ENCODE measurements at regions not wholly inside any gene's neighbourhood (a gene's known extent, or its start where the extent isn't known, plus 50 kb on each side); places are given as distances from the start of the nearest gene placed in this dataset.

DNA sequence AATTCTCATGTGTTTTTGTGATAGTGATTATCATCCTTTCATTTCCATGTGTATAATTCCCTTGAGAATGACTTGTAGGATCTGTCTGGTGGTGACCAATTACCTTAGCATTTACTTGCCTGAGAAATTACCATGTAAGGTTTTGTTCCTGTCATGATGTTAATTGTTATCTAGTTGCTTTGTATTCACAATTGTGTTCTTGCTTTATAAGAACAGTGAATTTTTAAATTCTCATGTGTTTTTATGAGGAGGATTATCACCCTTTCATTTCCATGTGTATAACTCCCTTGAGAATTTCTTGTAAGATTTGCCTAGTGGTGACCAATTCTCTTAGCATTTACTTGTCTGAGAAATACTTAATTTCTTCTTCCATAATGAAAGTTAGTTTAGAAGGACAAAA is 758.2 kb upstream of the NDST4 start:
- DNase-seq = no peak

DNA sequence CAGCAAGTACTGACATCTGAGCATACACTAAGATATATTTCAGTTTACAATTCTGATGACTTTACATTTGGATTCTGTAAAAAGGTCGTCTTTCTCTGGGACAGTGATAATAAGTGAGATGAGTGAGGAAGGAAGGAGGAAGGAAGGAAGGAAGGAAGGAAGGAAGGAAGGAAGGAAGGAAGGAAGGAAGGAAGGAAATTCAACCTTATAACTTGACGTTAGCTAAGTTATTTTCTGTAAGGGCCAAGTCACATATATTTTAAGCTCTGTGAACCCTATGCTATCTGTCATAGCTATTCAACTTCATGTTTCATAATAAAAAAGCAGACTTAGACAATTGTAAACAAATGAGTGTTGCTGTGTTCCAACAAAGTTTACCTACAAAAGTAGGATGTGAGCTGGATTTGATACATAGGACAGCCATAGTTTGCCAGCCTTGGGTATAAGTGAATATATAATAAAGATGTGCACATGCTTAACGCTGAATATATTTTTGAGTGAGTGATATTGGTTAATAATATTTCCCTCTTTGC is 753.0 kb upstream of the NDST4 start:
- no peak for DNase-seq

- no peak for DNase-seq
Observed at GRCh38 chr4:115865736-115866135, 752.3 kb upstream of the NDST4 start.

- DNase-seq = no peak
Observed at GRCh38 chr4:115852767-115853091, 739.3 kb upstream of the NDST4 start.

- DNase-seq = peak; percentile 71
Observed at GRCh38 chr4:115851918-115852766, 738.7 kb upstream of the NDST4 start.

GRCh38 chr4:115850799-115851509 is 737.5 kb upstream of the NDST4 start:
- DNase-seq = no peak

DNA sequence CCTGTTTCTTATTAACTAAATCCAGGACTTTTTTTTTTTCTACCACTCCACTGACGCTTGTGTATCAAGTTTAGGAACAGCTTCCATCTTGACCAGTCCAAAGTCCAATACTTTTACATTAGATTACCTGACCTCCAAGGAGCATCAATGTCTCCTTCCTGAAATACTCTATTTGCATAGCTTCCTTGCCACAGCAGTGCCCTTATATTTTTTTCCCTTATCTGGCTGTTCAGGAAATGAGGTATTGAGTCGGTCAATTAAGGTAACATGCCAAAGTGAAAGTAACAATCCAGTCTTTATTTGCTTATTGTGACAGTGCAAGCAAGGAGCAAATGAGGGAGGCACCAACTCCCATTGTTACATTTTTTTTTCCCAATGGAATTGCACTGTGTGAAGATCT is 730.8 kb upstream of the NDST4 start:
- DNase-seq = no peak

DNA sequence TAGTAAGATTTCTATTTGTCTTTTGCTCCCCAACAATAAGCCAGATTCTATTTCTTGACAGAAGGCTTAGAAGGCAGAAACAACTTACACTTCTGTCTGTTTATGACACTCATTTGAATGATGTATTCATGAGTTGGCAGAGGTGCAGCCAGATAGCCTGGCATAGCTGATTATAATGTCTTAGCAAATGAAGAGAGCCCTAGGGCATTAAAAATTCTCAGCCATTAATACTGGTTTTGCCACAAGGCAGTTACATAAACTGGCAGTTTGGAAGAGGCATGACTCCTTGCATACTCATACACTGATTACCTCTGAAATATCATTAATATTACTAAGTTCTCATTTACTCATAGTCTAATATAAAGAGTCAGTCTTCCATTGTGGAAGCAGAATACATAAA is 728.5 kb upstream of the NDST4 start:
- DNase-seq = no peak

- DNase-seq = no peak
Observed at GRCh38 chr4:115834441-115834840, 721.0 kb upstream of the NDST4 start.

DNA sequence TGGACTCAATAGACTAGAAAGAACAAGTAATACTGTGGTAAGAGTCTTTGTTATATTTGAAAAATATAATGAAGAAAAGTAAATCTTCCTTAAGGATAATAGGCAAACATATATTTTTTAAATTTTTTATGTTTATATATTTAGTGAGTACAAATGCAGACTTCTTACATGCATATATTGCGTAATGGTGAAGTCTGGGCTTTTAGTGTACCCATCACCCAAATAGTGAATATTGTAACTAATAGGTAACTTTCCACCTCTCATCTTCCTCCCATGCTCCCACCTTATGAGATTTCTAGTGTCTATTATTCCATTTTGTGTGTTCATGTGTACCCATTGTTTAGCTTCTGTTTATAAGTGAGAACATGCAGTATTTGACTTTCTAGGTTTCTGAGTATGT is 711.2 kb upstream of the NDST4 start:
- DNase-seq = no peak

DNA sequence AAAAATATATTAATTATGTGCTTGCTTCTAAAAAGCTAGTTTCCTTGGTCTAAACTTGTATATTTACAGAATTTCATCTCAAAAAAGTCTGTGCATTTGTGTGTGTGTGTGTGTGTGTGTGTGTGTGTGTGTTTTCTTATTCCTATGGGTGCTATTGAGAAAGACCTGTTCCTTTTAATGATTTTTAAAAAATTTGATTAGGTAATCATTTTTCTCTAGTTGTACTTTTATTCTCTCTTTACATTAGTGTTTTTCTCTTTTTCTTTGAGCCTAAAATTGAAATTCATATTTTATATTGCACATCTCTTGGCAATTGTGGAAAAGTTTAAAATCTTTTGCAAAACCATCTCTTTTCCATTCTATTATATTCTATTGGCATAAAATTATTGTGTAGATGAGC is 690.4 kb upstream of the NDST4 start:
- DNase-seq = no peak

DNA sequence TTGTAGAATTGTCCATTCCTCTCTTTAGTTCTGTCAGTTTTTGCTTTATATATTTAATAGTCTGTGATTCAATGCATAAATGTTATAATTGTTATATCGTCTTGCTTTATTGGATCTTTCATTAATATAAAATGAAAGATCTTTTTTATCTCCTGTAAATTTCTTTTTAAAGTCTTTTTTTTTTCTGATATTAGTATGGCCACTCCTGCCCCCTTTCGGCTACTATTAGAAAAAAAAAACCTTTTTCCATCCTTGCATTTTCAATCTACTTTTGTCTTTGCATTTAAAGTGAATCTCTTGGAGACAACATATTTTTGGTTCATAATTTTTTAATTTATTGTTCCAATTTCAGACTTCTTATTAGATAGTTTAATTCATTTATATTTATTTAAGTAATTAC is 677.4 kb upstream of the NDST4 start:
- no peak for DNase-seq

DNA sequence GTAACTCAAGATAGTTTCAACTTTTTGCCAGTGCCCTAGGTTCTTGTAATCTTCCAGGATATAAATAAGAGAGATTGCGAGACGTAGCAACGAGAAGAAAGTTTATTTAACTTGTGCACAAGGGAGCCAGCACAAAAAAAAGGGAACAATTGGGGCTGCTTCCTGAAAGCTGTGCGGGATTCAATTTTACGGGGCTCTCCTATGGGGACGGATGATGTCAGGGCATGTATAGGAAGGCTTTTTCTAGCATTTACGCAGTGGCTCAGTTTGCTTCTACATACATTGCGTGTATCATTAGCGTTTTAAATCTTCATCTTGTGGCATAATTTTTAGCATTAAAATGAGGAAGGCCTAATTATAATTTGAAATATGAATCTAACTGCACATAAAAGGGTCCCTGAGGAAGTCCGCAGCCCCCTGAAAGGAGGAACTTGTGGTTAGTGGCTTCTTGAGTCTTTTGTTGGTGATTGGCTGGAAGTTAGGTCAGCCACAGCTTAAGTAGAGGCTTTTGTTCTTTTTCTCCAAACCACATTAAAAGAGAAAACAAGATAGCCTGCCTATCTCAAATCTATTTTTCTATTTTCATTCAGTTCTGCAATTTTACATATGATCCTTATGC is 668.2 kb upstream of the NDST4 start:
- DNase-seq = no peak

DNA sequence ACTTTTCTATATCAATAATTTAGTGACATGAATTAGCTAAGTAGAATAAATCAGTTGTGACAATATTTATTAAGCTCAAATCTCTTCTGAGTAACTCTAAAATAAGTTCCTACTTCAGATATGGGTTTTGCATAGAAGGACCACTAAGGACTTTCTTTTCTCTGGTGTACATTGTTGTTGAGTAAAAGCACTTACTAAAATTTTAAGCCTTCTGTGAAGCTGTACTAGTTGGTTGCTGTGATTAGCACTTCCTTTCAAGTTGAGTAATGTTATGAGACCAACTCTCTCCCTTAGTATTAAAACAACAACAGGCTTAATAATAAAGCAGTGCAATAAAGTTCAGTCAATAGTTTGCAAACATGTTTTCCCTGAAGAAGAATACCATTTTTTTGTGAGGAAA is 667.4 kb upstream of the NDST4 start:
- no peak for DNase-seq

DNA sequence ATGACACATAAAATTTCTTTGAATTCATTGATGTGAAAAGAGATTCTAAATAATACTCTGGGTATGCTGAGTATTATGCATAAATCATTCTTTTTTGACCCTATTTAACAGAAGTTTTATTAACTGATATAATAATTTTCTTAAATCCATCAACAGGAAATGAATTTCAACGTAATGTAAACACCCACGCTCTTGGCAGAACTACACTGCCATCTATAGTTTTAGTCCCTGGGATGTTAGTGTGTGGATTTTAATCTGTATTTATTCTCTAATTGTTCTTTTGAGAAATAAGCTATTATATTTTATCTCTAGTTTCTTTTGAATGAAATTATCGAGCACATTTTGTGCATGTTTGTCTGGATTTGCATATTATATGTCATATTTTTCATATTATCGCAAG is 666.8 kb upstream of the NDST4 start:
- no peak for DNase-seq

DNA sequence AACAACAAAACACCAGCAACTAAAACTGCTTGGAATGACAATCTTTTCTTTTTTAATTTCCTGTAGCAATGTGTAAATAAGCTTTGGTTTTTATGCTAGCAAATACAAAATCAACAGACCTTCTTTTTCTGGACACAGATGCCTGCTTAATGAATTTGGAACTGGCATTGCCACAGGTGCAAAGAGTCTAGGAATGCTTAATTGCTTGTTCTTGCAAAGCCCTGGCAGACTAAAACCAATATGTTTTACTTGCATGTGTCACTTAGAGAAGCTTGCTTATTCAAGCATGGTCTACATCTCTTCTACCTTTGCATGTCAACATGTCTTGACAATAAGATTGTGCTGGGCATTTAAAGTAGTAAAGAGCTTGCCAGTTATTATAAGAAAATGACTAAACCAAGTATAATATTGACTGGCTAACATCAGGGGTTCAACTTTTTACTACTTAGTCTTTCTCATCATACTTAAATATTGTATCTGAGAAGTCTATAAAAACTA is 656.7 kb upstream of the NDST4 start:
- no peak for DNase-seq

GRCh38 chr4:115769396-115769795 is 656.0 kb upstream of the NDST4 start:
- DNase-seq = no peak

GRCh38 chr4:115763051-115763450 is 649.6 kb upstream of the NDST4 start:
- DNase-seq = no peak

GRCh38 chr4:115759231-115759630 is 645.8 kb upstream of the NDST4 start:
- no peak for DNase-seq

- no peak for DNase-seq
Observed at GRCh38 chr4:115749404-115749803, 636.0 kb upstream of the NDST4 start.

DNA sequence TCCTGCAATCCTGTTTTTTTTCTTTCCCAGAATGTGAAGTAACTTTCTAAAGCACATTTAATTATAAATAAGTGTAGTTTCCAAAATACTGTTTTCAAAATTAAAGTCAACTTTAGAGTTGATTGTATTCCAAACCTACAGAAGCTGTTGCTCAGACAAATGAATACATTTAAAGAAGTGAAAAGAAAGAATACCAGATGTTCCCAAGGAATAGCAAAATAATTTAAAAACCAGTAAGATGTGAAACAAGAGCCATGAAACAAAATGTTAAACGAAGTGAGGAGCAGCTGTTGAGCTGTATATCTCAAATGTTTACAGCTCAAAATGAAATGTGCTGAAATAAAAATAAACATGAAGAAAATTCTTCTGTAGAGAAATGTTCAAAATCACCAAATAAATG is 627.4 kb upstream of the NDST4 start:
- DNase-seq = no peak

DNA sequence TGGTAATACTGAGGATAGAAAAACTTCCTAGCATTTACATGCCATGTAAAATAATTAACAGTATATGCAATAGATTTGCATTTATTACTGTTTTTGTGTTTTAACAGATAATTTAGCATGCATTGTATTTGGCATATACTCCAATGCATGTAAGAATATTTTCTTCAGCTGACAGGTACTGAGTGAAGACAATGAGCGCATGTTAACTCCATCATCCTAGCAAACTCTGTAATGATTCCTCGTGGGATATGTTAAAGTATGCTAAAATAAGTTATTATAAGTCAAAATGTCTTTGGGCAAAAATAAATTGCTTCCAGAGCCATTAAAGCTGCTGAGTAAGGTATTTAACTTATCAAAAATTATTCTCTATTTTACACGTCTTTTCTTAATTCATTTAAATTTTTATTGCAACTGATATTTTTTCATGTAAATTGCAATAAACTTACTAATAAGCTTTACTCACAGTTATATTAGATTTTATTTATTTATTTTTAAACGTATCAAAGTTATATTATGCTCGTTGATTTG is 616.4 kb upstream of the NDST4 start:
- DNase-seq = no peak

- no peak for DNase-seq
Observed at GRCh38 chr4:115723621-115724020, 610.2 kb upstream of the NDST4 start.

- no peak for DNase-seq
Observed at GRCh38 chr4:115720611-115721010, 607.2 kb upstream of the NDST4 start.
